GM19324 (cell line): ENCODE measurements at regions not wholly inside any gene's neighbourhood (a gene's known extent, or its start where the extent isn't known, plus 50 kb on each side); places are given as distances from the start of the nearest gene placed in this dataset.

Source experiments
- ATAC-seq: cut with Tn5 transposase; IDR thresholded peaks from one replicate; pipeline ENCODE4 v1.9.1; 2021; ENCODE audit warnings: mild to moderate bottlenecking, moderate library complexity; ENCODE audit not compliant: unreplicated experiment, low FRiP score

DNA sequence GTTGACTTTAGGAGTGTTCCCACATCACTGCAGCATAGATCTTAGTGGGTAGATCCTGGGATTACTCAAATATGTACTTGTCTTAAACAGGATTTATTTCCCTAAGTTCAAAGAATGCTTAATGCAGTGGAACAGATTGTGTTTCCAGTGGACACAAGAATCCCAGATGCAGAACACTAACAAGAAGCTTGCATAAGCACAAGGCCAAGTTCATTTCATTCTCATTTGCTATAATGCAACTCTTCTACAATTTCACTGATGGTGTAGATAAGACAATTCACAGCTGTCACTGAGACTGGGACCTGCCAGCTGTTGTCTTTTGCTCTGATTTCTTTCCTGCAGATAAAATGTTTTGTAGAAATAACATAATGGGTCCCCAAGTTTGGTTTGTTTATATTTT is 225.6 kb downstream of the NFKBIZ start:
- no peak for ATAC-seq

DNA sequence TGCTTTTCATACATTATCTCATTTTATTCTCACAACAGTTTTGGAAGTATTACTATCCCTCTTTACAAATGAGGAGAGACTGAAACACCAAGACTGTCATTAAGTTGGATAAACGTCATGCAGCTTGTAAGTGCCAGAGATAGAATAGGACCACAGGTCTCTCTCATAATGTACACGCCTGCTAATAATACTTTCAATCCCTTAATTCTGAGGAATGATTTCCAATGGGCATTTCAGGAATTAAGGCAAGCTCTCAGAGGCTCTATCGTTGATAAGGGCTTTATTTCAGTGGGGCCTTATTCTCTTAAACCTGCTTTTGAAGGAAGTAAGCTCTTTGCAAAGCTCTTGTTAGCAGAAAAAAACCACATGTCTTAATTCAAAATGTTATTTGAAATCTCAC is 229.1 kb downstream of the NFKBIZ start:
- ATAC-seq: no peak

DNA sequence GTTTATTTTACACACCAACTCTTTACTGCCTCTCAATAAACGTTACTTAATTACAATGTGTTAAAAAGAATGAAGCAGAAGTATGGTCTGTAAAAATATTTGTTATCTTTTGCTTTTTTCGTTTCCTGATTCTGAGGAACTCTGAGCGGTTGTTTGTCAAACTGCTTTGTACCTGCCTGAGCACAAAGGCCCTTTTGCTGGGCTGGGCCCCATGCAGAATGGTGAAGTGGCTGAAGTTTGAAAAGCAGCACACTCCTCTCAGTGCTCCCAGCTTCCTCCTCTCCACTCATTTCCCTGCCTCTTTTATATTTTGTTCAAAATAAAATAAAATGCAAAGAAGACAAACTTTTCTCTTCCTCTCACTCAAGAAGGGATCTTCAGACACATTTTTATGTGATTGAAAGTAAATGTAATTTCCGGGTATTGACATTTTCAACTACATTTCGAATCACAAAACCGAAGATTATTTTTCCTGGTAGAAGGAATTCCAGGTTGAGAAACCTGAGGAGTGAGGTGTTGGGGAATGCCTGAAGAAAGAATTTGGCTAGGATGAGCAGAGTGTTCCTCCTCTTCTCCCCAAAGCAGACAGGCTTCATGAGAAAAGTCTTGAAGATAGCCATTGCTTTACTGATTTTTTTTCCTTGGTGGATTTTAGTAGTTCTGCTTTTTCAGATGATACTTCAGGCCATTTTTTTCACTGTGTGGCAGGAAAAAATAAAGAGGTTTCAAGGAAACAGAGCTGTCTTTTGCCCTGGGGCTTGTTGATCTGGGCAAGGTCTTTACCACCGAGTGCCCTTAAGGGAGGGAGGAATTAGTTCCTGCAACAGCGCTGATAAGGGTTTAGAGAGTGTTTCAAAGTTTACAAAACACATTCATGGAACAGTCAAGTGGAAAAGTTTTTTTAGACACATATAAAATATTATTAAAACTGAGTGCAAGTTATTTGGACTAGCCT is 229.8 kb downstream of the NFKBIZ start:
- ATAC-seq: no peak

DNA sequence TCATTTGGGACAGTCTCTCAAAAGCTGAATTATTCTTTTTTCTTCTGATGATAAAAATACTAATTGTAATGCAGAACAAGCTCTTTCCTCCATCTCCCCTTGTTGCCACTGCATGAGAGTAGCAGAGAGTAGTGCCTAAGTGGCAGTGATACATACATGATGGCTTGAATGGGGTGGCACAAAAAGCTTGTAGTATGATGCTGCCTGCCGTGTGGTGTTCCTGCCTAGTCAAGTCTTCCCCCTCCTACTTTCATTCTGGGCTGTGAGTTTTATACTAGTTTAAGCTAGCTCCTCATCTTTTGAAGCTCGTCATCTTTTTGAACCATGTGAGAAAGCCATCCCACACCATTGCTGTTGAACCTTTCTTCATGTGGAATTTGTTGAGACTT is 230.5 kb downstream of the NFKBIZ start:
- no peak for ATAC-seq

DNA sequence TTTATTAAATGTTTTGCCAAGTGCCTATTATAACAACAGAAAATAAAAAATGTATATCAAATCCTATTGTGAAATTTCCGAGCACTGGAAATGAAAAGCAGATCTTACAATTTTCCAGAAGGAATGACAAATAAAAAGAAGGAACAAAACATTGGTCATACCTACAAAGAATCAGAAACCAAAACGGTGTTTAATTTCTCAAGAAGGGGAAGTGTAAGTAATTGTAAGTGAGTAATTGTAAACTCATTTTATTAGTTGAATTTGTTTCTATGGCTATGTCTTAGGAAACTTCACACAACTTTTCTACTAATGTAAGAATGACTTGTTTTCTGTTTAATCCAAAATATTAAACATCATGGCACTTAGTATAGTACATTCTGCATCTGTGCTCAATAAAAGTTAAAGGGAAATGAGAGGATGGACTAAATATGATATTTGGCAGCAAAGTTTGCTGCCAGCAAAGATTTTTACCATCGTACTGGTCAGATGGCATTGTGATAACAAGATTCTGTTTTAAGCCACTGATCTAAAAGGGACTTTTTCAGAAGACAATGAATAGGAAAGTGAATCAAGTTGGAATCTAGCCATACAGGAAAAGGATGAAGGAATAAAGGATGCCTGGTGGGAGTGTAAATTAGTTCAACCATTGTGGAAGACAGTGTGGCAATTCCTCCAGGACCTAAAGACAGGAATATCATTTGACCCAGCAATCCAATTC is 232.4 kb downstream of the NFKBIZ start:
- ATAC-seq: no peak

DNA sequence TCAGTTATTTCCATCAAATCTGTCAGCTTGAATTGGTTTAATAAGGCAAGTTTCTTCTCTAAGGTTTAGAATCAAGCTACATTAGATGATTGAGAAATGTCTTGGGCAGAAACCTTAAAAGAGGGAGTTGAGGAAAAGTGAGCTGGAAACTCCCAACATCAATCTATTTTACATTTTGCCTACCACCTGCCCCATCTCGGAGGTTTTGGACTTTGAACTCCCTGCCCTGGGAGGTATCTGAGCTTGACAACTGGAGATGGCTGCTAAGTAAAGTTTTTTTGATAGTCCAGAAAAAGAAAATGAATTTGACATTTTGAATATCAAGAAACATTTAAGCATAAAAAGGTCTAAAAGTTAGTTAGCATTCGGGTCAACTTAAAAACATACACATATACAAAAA is 234.2 kb downstream of the NFKBIZ start:
- ATAC-seq: no peak

DNA sequence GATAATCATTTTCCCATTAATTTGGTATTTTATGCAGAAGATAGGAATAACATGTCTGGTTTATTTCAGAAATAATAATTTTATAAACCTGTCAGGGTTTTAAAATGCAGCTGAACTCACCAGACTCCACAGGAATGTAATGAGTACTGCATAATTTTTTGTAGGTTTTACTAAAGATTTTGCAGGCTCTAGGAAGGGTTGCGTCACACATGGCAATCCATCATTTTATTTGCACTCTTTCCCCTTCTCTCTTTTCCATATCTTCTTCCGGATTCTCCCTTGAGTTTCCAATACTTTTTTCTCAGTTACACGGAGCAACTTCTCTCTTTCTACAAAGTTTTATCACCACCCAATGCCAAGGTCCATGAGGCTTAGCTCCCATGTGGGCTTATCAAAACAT is 234.7 kb downstream of the NFKBIZ start:
- ATAC-seq: no peak

DNA sequence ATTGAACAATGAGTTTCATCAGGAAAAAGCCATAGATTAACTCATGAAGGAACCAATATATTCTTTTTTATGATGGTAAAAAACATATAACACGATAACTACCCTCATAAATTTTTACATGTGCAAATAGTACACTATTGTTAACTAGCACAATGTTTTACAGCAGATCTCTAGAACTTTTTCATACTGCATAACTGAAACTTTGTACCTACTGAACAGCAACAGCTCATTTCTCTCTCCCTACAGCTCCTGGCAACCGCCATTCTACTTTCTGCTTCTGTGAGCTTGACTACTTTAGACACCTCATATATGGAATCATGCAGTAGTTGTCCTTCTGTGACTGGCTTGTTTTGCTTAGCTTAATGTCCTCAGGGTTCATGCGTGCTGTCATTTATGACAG is 235.4 kb downstream of the NFKBIZ start:
- no peak for ATAC-seq

DNA sequence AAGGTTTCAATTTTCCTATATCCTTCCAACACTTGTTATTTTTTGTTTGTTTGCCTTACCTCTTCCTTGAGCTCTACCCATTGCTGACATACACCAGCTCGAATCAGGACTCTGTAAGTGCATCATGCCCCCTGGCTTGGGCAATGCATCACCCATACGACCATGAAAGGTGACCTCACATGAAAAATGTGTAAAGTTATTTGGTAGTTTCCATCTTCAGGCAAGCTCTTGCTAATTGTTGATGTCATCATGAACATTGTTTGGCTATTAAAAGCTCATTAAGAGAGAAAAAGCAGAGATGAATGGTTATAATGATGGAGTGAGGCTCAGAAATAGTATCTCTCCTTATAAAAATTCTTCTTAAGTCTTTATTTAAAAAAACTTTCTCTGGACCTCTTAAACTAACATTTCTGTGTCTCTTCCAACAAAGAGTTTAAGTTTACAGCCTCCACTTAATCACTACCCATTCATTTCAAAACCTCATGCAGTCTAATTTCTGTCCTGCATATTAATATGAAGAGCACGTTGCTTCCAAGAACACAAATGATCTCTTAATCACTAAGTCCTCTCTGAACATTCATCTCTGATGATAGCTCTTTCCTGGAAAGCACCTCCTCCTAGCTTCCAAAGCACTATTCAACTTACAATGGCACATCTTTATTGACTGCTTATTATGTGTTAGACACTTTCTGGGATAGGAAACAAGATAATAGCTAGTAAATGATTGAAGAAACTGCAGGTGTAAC is 236.3 kb downstream of the NFKBIZ start:
- ATAC-seq: no peak

DNA sequence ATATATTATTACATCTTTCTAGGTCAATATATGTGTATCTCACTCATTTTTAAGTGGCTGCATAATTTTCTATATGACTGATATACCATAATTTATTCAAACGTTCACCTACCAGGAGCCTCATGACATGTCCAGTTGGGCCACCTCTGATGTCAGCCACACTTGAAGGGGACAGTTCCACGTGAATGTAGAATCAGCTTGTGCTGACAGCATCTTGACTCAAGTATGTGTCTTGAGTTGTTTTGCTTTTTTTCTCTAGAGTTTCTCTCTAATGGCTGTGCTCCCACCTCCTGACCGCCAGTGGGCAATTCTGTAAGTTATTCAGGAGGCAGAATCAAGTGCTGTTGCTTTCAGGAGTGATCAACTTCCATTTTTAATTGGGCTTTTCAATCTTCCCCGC is 237.9 kb downstream of the NFKBIZ start:
- ATAC-seq: no peak

DNA sequence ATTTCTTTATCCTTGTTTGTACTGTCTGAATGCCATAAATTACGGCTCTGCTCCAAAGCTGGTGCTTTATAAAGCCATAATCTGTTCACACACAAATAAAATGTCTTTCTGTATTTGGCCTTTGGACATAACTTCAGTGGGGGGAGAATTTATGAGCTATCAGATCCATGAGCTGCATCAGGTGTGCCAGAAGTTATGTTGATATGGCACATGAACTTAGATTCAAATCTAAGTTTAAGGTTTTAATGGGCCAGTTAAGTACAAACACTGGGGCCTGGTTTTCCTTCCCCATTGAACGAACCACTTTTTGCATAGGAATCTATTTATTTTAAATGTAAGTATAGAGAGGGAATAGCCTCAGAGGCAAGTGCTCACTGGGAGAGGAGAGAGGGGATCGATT is 239.9 kb downstream of the NFKBIZ start:
- ATAC-seq: no peak

DNA sequence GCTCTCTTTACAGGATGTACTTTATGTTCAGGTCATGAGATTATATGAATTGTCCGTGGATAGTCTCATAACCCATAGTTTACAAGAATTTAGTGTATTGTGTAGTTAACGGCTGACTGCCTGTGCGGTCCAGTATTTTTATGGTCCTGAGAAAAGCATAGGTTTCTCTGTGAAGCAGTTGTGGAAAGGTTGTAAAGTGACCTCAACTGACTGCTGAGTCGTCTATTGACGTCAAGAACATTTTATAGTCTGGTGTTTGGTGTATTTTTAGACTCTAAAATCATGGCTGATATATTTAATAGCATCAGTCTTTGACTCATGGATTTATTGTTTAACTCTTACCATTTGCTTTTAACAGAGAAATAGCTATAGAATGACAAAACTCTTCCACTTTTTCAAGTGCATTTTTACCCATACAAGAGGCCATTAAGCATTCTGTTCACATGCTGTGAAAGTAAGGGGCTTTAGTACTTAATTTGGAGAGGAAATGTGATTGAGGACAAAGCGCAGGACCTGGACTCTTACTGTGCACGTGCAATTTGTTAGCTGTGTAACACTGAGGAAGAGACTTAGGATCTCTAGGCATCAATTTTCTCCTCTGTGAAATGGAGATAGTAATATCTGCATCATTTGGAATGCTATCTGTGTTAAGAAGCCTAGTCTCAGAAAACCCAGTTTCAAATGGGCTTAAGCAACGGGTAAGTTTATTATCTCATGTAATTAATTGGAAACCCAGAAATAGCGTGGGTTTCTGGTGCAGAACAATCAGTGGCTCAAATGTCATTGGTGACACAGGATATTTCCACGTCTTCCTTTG is 240.8 kb downstream of the NFKBIZ start:
- no peak for ATAC-seq

DNA sequence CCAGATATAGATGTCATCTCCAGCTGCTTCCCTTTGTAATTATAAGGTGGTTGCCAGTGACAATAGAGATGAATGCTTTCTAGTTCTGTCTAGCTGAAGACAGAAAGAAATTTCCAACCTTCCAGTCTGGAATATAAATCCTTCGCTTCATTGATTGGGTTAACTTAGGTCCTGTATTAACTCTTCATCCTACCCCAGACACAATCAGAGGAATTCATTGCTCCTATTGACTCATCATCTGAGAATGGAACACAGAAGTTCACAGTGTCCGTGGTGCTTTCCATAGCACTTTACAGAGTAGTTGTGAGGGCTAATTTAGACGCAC is 241.4 kb downstream of the NFKBIZ start:
- no peak for ATAC-seq

DNA sequence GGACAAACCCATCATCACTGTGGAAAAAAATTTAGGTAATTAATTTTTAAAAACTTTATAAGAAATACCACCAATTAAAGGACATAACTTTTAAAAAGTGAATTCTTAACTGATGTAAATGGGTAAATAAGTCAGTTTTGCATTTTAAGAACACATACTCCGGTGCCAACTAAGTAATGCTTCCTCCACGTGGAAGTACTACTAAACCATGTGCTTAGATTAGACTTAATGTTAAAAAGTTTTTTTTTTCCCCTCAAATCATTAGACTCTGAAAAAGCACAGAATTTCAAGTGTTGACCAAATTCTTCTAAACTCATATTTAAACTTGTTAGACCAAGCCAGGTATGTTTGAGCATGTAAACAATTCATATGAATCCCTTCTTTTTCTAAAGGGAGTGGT is 242.0 kb downstream of the NFKBIZ start:
- no peak for ATAC-seq

DNA sequence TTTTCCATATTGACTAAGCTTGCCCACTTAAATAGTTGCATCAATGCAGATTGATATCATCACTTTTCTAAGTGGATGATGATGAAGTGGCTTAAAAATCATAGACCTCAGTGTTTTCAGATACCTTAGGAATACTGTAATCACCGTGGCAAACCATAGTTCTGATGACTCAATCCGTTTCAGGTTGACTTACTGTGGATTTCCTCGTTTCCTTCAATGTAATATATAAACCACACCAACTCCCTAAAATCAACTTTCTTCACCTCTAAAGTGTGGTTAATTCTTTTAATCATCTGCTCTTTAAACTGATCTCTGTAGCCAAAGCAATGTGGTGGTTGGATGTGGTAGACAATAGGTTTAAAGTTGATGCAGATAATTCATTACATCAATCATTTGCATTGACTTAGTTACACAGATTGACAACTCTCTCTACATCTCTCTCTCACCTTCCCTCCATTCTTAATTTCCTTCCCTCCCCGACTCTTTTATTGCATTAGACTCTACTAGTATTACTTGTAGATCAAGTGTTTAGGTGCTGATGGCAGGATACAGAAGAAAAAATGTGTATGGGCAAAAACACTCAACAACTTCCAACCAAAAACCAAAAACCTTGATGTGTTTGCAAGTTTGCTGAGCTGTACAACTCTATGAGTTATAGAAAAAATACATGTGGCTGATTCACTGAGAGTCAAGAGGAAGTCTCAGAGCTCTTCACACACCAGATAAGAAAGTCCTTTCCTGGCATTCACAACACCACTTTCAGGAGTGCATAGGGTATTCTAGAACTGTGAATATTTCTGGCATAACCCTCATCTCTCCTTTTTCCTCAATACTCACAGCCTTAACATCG is 243.5 kb downstream of the NFKBIZ start:
- ATAC-seq: no peak

DNA sequence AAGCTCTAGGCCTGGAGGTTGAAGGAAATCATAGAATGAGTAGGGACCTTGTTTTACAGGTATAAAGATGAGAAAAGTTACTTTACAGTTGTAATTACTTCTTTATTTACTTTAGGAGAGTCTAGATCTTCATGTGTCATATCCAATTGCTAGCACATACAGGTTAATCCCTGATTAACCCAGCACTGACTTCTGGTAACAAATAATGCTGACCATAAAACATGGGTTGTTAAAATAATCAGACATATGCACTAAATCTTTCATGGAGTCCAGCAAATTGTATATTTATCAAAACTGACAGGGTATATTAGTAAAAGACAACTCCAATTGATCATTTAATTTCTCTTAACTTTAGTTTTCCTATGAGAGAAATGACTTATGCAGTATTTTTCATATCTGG is 245.2 kb downstream of the NFKBIZ start:
- no peak for ATAC-seq

DNA sequence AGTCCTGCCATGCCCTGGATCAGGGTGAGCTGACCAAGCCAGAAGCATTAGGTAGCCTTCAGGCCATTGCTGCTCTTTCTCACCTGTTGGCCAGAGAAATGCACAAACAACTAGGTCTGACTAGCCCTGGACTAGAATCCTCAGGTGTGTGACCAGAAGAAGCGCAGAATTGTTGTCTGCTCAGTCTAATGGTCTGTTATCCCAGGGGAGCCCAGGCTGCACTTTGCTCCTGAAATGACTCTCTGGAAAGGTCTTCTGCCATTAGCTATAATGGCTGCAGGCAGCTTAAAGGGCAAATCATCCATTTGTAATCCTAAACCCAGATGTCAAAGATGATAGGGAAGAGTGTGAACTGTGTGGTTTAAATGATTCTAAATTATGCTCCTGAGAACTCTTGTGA is 246.1 kb downstream of the NFKBIZ start:
- ATAC-seq: no peak

DNA sequence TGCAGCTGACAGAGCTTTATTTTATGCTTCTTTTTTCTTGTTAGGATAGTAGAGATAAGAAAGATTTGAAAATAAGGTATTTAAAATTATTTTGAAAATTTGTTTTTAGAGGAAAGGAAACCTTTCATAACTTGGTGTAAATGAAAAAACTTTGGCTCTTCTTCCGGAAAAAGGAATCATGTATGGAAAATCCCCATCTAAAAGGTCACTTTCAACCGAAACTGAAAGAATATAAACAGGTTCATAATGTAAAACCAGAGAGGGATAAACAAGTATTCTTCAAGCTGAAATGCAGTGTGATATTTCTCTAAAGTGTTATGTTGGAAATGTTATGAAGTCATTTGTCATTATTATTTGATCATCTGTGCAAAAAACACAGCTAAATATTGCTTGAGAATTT is 246.8 kb downstream of the NFKBIZ start:
- ATAC-seq: no peak

DNA sequence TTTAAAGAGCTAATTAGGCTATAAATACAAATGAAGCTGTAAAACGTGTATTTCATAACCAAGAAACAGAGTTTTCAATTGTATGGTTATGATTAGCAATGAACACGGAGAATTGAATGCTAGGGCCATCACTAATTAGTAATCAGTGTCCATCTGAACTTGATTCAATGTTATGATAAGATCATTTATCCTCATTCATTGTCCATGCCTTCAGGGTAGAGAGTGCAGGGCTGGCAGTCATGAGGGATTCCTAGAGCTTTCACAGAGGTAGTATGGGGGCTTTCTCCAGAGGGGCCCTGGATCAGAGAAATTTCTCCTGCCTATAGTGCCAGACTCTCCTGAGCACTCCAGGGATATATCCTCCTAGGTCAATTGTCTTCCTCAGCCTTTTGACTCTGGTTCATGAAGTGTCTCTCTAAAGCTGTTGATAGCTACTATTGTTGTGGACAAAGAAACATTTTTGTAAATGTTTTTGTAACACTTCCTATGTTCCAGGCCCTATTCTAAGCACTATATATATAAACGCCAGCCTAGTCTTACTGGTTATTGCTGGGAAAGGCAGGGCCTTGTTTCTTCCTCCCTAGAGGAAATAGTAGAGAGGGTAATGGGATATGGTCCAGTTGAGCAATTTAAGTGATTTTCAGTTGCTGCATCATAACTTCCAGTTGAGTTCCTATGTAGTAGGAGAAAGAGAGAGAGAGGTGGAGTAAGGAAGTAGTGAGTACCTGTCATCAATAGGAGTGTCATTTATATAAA is 249.0 kb downstream of the NFKBIZ start:
- no peak for ATAC-seq
